ENCODE measurements at regions not wholly inside any gene's neighbourhood (a gene's known extent, or its start where the extent isn't known, plus 50 kb on each side); places are given as distances from the start of the nearest gene placed in this dataset.
"Not testable (repeated sequence)": the region's sequence is repeated elsewhere in the genome, so short reads cannot be mapped to it uniquely, and the experiment has no call there.

- DNase-seq, result no peak
Measured at GRCh38 chr1:112855152-112855828, 100.7 kb downstream of the SLC16A1 start.

- not testable (repeated sequence) for DNase-seq
Measured at GRCh38 chr1:112854368-112854984, 101.5 kb downstream of the SLC16A1 start.

GRCh38 chr1:112853915-112854314 is 102.1 kb downstream of the SLC16A1 start:
- DNase-seq, result not testable (repeated sequence)

- DNase-seq, result no peak
Measured at GRCh38 chr1:112852934-112853333, 103.1 kb downstream of the SLC16A1 start.

- no peak for DNase-seq
Measured at GRCh38 chr1:112852276-112852675, 103.7 kb downstream of the SLC16A1 start.

- peak in 1 of 2 experiments; percentile 27 for DNase-seq
Measured at GRCh38 chr1:112850034-112850757, 105.8 kb downstream of the SLC16A1 start.

- peak in 1 of 2 experiments; percentile 47 for DNase-seq
Measured at GRCh38 chr1:112849425-112850033, 106.5 kb downstream of the SLC16A1 start.

GRCh38 chr1:112841825-112842224 is 114.2 kb downstream of the SLC16A1 start:
- DNase-seq, result no peak

GRCh38 chr1:112840631-112841624 is 115.1 kb downstream of the SLC16A1 start:
- no peak for DNase-seq

- no peak for DNase-seq
Measured at GRCh38 chr1:112836642-112837041, 119.4 kb downstream of the SLC16A1 start.

- no peak for DNase-seq
Measured at GRCh38 chr1:112833806-112834205, 118.7 kb upstream of the PPM1J start.

GRCh38 chr1:112832259-112832658 is 117.1 kb upstream of the PPM1J start:
- not testable (repeated sequence) for DNase-seq

- DNase-seq, result not testable (repeated sequence)
Measured at GRCh38 chr1:112829691-112830090, 114.6 kb upstream of the PPM1J start.

GRCh38 chr1:112828716-112829115 is 113.6 kb upstream of the PPM1J start:
- no peak for DNase-seq

GRCh38 chr1:112827391-112827790 is 112.3 kb upstream of the PPM1J start:
- DNase-seq, result not testable (repeated sequence)

GRCh38 chr1:112826217-112826944 is 111.2 kb upstream of the PPM1J start:
- DNase-seq, result no peak

- DNase-seq, result not testable (repeated sequence)
Measured at GRCh38 chr1:112825563-112826216, 110.6 kb upstream of the PPM1J start.

GRCh38 chr1:112825075-112825474 is 109.9 kb upstream of the PPM1J start:
- DNase-seq, result not testable (repeated sequence)

- DNase-seq, result not testable (repeated sequence)
Measured at GRCh38 chr1:112821307-112822063, 106.4 kb upstream of the PPM1J start.

All from SW 1271 (cell line).